ENCODE measurements at regions not wholly inside any gene's neighbourhood (a gene's known extent, or its start where the extent isn't known, plus 50 kb on each side); places are given as distances from the start of the nearest gene placed in this dataset.
A peak's percentile ranks its signal among the peaks of the same experiment; 100 is the strongest.

- H3K4me1 Mint-ChIP-seq (ENCODE audit: insufficient read depth, unreplicated experiment), result peaks cover 10% of the 10 kb centered on the region
- intact Hi-C loops (cut with micrococcal nuclease), result no loop called here
These were observed 56.7 kb upstream of the TOX2 start for GRCh38 chr20:43857932-43858331.

GRCh38 chr20:43857127-43857526 lies 57.5 kb upstream of the TOX2 start:
- peaks cover 10% of the 10 kb centered on the region for H3K4me1 Mint-ChIP-seq (ENCODE audit: insufficient read depth, unreplicated experiment)
- no peaks in the 10 kb centered on the region for H3K9me3 Mint-ChIP-seq (ENCODE audit: unreplicated experiment)
- intact Hi-C loops (cut with micrococcal nuclease), result no loop called here
- H3K27ac Mint-ChIP-seq (ENCODE audit: low read depth, unreplicated experiment), result no peak overlapping the region
- no TSS peak for BruUV-seq (replicated peaks)
- H3K36me3 Mint-ChIP-seq (ENCODE audit: insufficient read depth, unreplicated experiment), result no peaks in the 10 kb centered on the region
- TF ChIP-seq CTCF (IDR thresholded peaks at IDR 0.05; ENCODE audit: unreplicated experiment), result no peak
- POLR2A ChIA-PET, result interaction anchor here (0.6 kb wide), 1 partner anchor 217 kb away, joined by 4 read pairs; no protein-coding TSS in a partner anchor
- DNase-seq (ENCODE audit: unreplicated experiment), result no peak
- CTCF ChIA-PET, result interaction anchor here (0.5 to 1.3 kb wide), 3 partner anchors 11 to 361 kb away, joined by 3 to 4 read pairs (median 3); no protein-coding TSS in a partner anchor
- no peak overlapping the region for H3K4me3 Mint-ChIP-seq (ENCODE audit: unreplicated experiment)
- H3K27me3 Mint-ChIP-seq (ENCODE audit: insufficient read depth, unreplicated experiment), result no peaks in the 10 kb centered on the region

More at GRCh38 chr20:43857932-43858331, 56.7 kb upstream of the TOX2 start:
- ChIA-PET POLR2A (no interaction called here), CTCF (interaction anchor here (0.7 to 1.3 kb wide), 2 partner anchors 11 to 108 kb away, joined by 3 read pairs; no protein-coding TSS in a partner anchor)
- no peak for TF ChIP-seq CTCF (IDR thresholded peaks at IDR 0.05; ENCODE audit: unreplicated experiment)
- H3K27me3 Mint-ChIP-seq (ENCODE audit: insufficient read depth, unreplicated experiment), result no peaks in the 10 kb centered on the region
- BruUV-seq (replicated peaks), result no TSS peak
- no peak overlapping the region for H3K27ac Mint-ChIP-seq (ENCODE audit: low read depth, unreplicated experiment)
- H3K4me3 Mint-ChIP-seq (ENCODE audit: unreplicated experiment), result no peak overlapping the region
- H3K9me3 Mint-ChIP-seq (ENCODE audit: unreplicated experiment), result no peaks in the 10 kb centered on the region
- no peaks in the 10 kb centered on the region for H3K36me3 Mint-ChIP-seq (ENCODE audit: insufficient read depth, unreplicated experiment)
- no peak for DNase-seq (ENCODE audit: unreplicated experiment)

GRCh38 chr20:43855803-43856202 lies 58.8 kb upstream of the TOX2 start:
- Mint-ChIP-seq H3K27me3 (ENCODE audit: insufficient read depth, unreplicated experiment) (no peaks in the 10 kb centered on the region), H3K27ac (ENCODE audit: low read depth, unreplicated experiment) (no peak overlapping the region), H3K9me3 (ENCODE audit: unreplicated experiment) (no peaks in the 10 kb centered on the region), H3K4me1 (ENCODE audit: insufficient read depth, unreplicated experiment) (peaks cover 16% of the 10 kb centered on the region), H3K36me3 (ENCODE audit: insufficient read depth, unreplicated experiment) (no peaks in the 10 kb centered on the region), H3K4me3 (ENCODE audit: unreplicated experiment) (no peak overlapping the region)
- POLR2A ChIA-PET, result interaction anchor here (1.4 kb wide), 1 partner anchor 9 kb away, joined by 4 read pairs; no protein-coding TSS in a partner anchor
- intact Hi-C loops (cut with micrococcal nuclease), result no loop called here
- TF ChIP-seq CTCF (IDR thresholded peaks at IDR 0.05; ENCODE audit: unreplicated experiment), result no peak
- CTCF ChIA-PET, result interaction anchor here (0.6 to 1.3 kb wide), 7 partner anchors 8 to 225 kb away, joined by 3 to 5 read pairs (median 3); no protein-coding TSS in a partner anchor
- no peak for DNase-seq (ENCODE audit: unreplicated experiment)
- no TSS peak for BruUV-seq (replicated peaks)

- intact Hi-C loops (cut with micrococcal nuclease), result no loop called here
- Mint-ChIP-seq H3K9me3 (ENCODE audit: unreplicated experiment) (no peaks in the 10 kb centered on the region), H3K4me1 (ENCODE audit: insufficient read depth, unreplicated experiment) (peaks cover 30% of the 10 kb centered on the region), H3K27me3 (ENCODE audit: insufficient read depth, unreplicated experiment) (no peaks in the 10 kb centered on the region), H3K4me3 (ENCODE audit: unreplicated experiment) (no peak overlapping the region), H3K36me3 (ENCODE audit: insufficient read depth, unreplicated experiment) (no peaks in the 10 kb centered on the region), H3K27ac (ENCODE audit: low read depth, unreplicated experiment) (peak overlapping the region; percentile 62)
- ChIA-PET CTCF (interaction anchor here (0.6 kb wide), 1 partner anchor 20 kb away, joined by 3 read pairs; no protein-coding TSS in a partner anchor), POLR2A (interaction anchor here (0.7 kb wide), 1 partner anchor 9 kb away, joined by 4 read pairs; no protein-coding TSS in a partner anchor)
- no peak for TF ChIP-seq CTCF (IDR thresholded peaks at IDR 0.05; ENCODE audit: unreplicated experiment)
- BruUV-seq (replicated peaks), result no TSS peak
- no peak for DNase-seq (ENCODE audit: unreplicated experiment)
These were observed 60.7 kb upstream of the TOX2 start for GRCh38 chr20:43853918-43854317.
